H9 (cell line): ENCODE measurements at regions not wholly inside any gene's neighbourhood (a gene's known extent, or its start where the extent isn't known, plus 50 kb on each side); places are given as distances from the start of the nearest gene placed in this dataset.
A peak's percentile ranks its signal among the peaks of the same experiment; 100 is the strongest.

ENCODE experiments used
- DNase-seq: peaks from one replicate; pipeline ENCODE4 v3.0.0-alpha.2; 2017
- H2AFZ ChIP-seq: one replicate; pipeline ENCODE4 v1.6.1; 2013; ENCODE audit warnings: mild to moderate bottlenecking, low read length, control low read depth, moderate library complexity
- H2AK5ac ChIP-seq: 2 replicates; pipeline ENCODE4 v1.6.1; 2013; ENCODE audit warnings: low read length, control low read depth, mixed read lengths; ENCODE audit not compliant: insufficient read length
- H2BK120ac ChIP-seq: one replicate; pipeline ENCODE4 v1.6.1; 2013; ENCODE audit warnings: low read depth, mild to moderate bottlenecking, low read length, control low read depth, inconsistent platforms; ENCODE audit not compliant: poor library complexity, severe bottlenecking
- H2BK12ac ChIP-seq: 2 replicates; pipeline ENCODE4 v1.6.1; 2013; ENCODE audit warnings: low read length, control low read depth, mixed read lengths, low read depth; ENCODE audit not compliant: insufficient read length
- H2BK15ac ChIP-seq: 2 replicates; pipeline ENCODE4 v1.6.1; 2013; ENCODE audit warnings: low read depth, low read length, control low read depth
- H2BK20ac ChIP-seq: one replicate; pipeline ENCODE4 v1.6.1; 2013; ENCODE audit warnings: low read depth, mild to moderate bottlenecking, low read length, control low read depth, inconsistent platforms; ENCODE audit not compliant: poor library complexity, severe bottlenecking
- H2BK5ac ChIP-seq: 2 replicates; pipeline ENCODE4 v1.6.1; 2013; ENCODE audit warnings: low read length, control low read depth, mixed read lengths; ENCODE audit not compliant: insufficient read length
- H3K14ac ChIP-seq: 2 replicates; pipeline ENCODE4 v1.6.1; 2013; ENCODE audit warnings: low read length, control low read depth; ENCODE audit not compliant: insufficient read depth
- H3K18ac ChIP-seq: 2 replicates; pipeline ENCODE4 v1.6.1; 2013; ENCODE audit warnings: low read depth, mild to moderate bottlenecking, mixed read lengths, low read length, control low read depth; ENCODE audit not compliant: insufficient read length
- H3K23ac ChIP-seq: 2 replicates; pipeline ENCODE4 v1.6.1; 2013; ENCODE audit warnings: low read length, control low read depth, mixed read lengths, low read depth; ENCODE audit not compliant: insufficient read length
- H3K23me2 ChIP-seq: 2 replicates; pipeline ENCODE4 v1.6.1; 2013; ENCODE audit warnings: low read depth, mild to moderate bottlenecking, mixed read lengths, low read length, control low read depth; ENCODE audit not compliant: insufficient read length, poor library complexity, severe bottlenecking
- H3K27ac ChIP-seq: 2 replicates; pipeline ENCODE4 v1.5.1; 2013; ENCODE audit warnings: low read length, control low read depth, mixed read lengths, low read depth; ENCODE audit not compliant: insufficient read length
- H3K27me3 ChIP-seq: 2 replicates; pipeline ENCODE4 v1.6.1; 2013; ENCODE audit warnings: low read length, control low read depth, inconsistent platforms; ENCODE audit not compliant: insufficient read depth
- H3K4ac ChIP-seq: 2 replicates; pipeline ENCODE4 v1.6.1; 2013; ENCODE audit warnings: low read depth, mild to moderate bottlenecking, control low read depth, inconsistent platforms, low read length, moderate library complexity
- H3K4me1 ChIP-seq: 2 replicates; pipeline ENCODE4 v1.6.1; 2013; ENCODE audit warnings: low read length, control low read depth, inconsistent platforms; ENCODE audit not compliant: insufficient read depth
- H3K4me2 ChIP-seq: 2 replicates; pipeline ENCODE4 v1.6.1; 2013; ENCODE audit warnings: low read length, control low read depth, mixed read lengths; ENCODE audit not compliant: insufficient read length, insufficient read depth
- H3K56ac ChIP-seq: 2 replicates; pipeline ENCODE4 v1.6.1; 2013; ENCODE audit warnings: low read depth, mild to moderate bottlenecking, mixed read lengths, low read length, control low read depth; ENCODE audit not compliant: insufficient read length
- H3K79me1 ChIP-seq: 2 replicates; pipeline ENCODE4 v1.6.1; 2013; ENCODE audit warnings: low read depth, mild to moderate bottlenecking, moderate library complexity, low read length, control low read depth, inconsistent platforms; ENCODE audit not compliant: insufficient read depth, poor library complexity, severe bottlenecking
- H3K79me2 ChIP-seq: 2 replicates; pipeline ENCODE4 v1.6.1; 2013; ENCODE audit warnings: low read length, control low read depth, inconsistent platforms; ENCODE audit not compliant: insufficient read depth
- H3K9ac ChIP-seq: 2 replicates; pipeline ENCODE4 v1.6.1; 2013; ENCODE audit warnings: low read length, control low read depth, mixed read lengths; ENCODE audit not compliant: insufficient read length; ENCODE audit errors: extremely low read depth
- H3K9me3 ChIP-seq: one replicate; pipeline ENCODE4 v1.6.1; 2013; ENCODE audit warnings: low read depth, low read length, inconsistent platforms; ENCODE audit not compliant: control insufficient read depth
- H3T11ph ChIP-seq: one replicate; pipeline ENCODE4 v1.6.1; 2013; ENCODE audit warnings: mild to moderate bottlenecking, low read length, control low read depth, inconsistent platforms
- H4K20me1 ChIP-seq: one replicate; pipeline ENCODE4 v1.6.1; 2013; ENCODE audit not compliant: control insufficient read depth, insufficient read length, insufficient read depth
- H4K5ac ChIP-seq: 2 replicates; pipeline ENCODE4 v1.6.1; 2013; ENCODE audit warnings: low read depth, mild to moderate bottlenecking, mixed read lengths, low read length, control low read depth; ENCODE audit not compliant: insufficient read length
- H4K8ac ChIP-seq: replicated peaks from 2 replicates; pipeline ENCODE4 v1.6.1; 2013; ENCODE audit warnings: low read length, control low read depth, mixed read lengths, low read depth; ENCODE audit not compliant: insufficient read length
- H4K91ac ChIP-seq: 2 replicates; pipeline ENCODE4 v1.6.1; 2013; ENCODE audit warnings: low read depth, mild to moderate bottlenecking, moderate library complexity, mixed read lengths, low read length, control low read depth; ENCODE audit not compliant: insufficient read length
- H3K27ac Mint-ChIP-seq, 3 experiments: 2 replicates in 2 of 3; 3 replicates in 1 of 3; pipeline ENCODE4 v1.8.0; 2020 to 2021; ENCODE audit warnings: mixed read lengths in 3 of 3, mild to moderate bottlenecking in 1 of 3, moderate library complexity in 1 of 3
- H3K27me3 Mint-ChIP-seq: 2 replicates; pipeline ENCODE4 v1.8.0; 2021; ENCODE audit warnings: low read depth, mild to moderate bottlenecking, moderate library complexity, mixed read lengths
- H3K36me3 Mint-ChIP-seq, 3 experiments: 2 replicates in 2 of 3; 3 replicates in 1 of 3; pipeline ENCODE4 v1.8.0; 2020 to 2021; ENCODE audit warnings: low read depth in 3 of 3, mixed read lengths in 3 of 3; ENCODE audit not compliant: insufficient read depth in 1 of 3
- H3K4me1 Mint-ChIP-seq, 2 experiments: 2 replicates each; pipeline ENCODE4 v1.8.0; 2020; ENCODE audit warnings: mixed read lengths in 2 of 2
- H3K4me3 Mint-ChIP-seq, 2 experiments: 2 replicates in 1 of 2; 3 replicates in 1 of 2; pipeline ENCODE4 v1.8.0; 2020 to 2021; ENCODE audit warnings: mild to moderate bottlenecking in 2 of 2, mixed read lengths in 2 of 2, moderate library complexity in 1 of 2
- H3K9me3 Mint-ChIP-seq, 2 experiments: 2 replicates in 1 of 2; 3 replicates in 1 of 2; pipeline ENCODE4 v1.8.0; 2020; ENCODE audit warnings: mild to moderate bottlenecking in 2 of 2, mixed read lengths in 2 of 2, moderate library complexity in 1 of 2
- WGBS: extraction: QIAGEN DNeasy Blood & Tissue Kit; methylation state at CpG from one replicate; pipeline ENCODE4 v1.1.7; 2013; ENCODE audit warnings: missing lambda C conversion rate, low lambda C conversion rate, mixed read lengths; ENCODE audit not compliant: insufficient read length; ENCODE audit errors: extremely low coverage; 5-methylcytosine and 5-hydroxymethylcytosine counted together
- TF ChIP-seq, protein P1 (sequence below): fragments of 200-600 bp; sonication (generic); conservative IDR thresholded peaks from 3 replicates; pipeline ENCODE4 v1.8.0; 2021; ENCODE audit warnings: antibody characterized with exemption, mild to moderate bottlenecking

DNA sequence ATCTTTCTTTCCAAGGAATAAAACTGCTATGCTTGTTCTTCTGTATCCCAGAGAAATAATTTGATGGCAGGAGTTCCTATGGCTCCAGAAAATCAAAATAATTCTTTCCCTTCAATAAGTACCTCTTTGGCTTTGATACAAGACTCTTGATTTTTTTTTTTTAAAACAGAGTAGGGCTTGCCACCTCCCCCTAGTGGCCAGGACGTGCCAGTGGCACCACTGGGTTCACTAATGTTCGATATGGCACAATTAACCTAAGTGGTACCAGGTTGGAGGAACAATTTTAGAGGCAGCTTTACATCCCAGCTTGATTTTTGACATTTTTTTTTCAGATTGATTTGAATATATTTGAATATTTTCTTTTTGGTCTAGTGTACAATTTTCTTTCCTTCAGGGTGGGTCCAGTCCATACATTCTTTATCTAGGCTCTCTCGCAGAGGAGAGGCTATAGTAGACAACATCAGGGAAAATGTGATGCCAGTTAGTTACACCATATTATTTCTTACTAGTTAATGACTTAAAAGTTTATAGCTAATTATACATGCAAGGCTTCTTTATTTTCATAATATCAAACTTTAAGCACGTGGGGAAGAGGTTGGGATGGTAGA, 330.9 kb downstream of the S1PR1 start:
- H3K27me3 Mint-ChIP-seq = no peaks in the 10 kb centered on the region
- H2BK20ac ChIP-seq = no peak overlapping the region
- peaks cover 10 to 12% of the 10 kb centered on the region in 2 experiments; a peak in 4 of 5 replicates for H3K9me3 Mint-ChIP-seq
- no peak overlapping the region for H3T11ph ChIP-seq
- H3K56ac ChIP-seq = no peak overlapping the region
- TF ChIP-seq, protein P1, sequence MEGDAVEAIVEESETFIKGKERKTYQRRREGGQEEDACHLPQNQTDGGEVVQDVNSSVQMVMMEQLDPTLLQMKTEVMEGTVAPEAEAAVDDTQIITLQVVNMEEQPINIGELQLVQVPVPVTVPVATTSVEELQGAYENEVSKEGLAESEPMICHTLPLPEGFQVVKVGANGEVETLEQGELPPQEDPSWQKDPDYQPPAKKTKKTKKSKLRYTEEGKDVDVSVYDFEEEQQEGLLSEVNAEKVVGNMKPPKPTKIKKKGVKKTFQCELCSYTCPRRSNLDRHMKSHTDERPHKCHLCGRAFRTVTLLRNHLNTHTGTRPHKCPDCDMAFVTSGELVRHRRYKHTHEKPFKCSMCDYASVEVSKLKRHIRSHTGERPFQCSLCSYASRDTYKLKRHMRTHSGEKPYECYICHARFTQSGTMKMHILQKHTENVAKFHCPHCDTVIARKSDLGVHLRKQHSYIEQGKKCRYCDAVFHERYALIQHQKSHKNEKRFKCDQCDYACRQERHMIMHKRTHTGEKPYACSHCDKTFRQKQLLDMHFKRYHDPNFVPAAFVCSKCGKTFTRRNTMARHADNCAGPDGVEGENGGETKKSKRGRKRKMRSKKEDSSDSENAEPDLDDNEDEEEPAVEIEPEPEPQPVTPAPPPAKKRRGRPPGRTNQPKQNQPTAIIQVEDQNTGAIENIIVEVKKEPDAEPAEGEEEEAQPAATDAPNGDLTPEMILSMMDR = peak; percentile 93
- H2AFZ ChIP-seq = no peak overlapping the region
- H4K8ac ChIP-seq = no peak overlapping the region
- no peak overlapping the region for H2BK12ac ChIP-seq
- no peak overlapping the region for H3K18ac ChIP-seq
- H4K91ac ChIP-seq = no peak overlapping the region
- peak; percentile 36 for DNase-seq
- whole genome bisulfite sequencing = no CpG with 5 or more reads among the region's 4 CpGs
- peaks cover 2 to 9% (median 7%) of the 10 kb centered on the region in 3 experiments; a peak in 5 of 7 replicates for H3K36me3 Mint-ChIP-seq
- no peaks in the 10 kb centered on the region for H3K23me2 ChIP-seq
- no peak overlapping the region for H3K23ac ChIP-seq
- no peak overlapping the region for H2BK120ac ChIP-seq
- H2BK15ac ChIP-seq = no peak overlapping the region
- no peak overlapping the region for H3K27ac Mint-ChIP-seq
- no peak overlapping the region for H4K5ac ChIP-seq
- H3K4me2 ChIP-seq = no peak overlapping the region
- no peak overlapping the region for H3K27ac ChIP-seq
- no peak overlapping the region for H3K4me3 Mint-ChIP-seq
- no peaks in the 10 kb centered on the region for H3K4me1 ChIP-seq
- no peak overlapping the region for H3K4ac ChIP-seq
- H2AK5ac ChIP-seq = no peak overlapping the region
- H3K4me1 Mint-ChIP-seq = no peaks in the 10 kb centered on the region; a peak in 1 of 4 replicates
- no peaks in the 10 kb centered on the region for H3K27me3 ChIP-seq
- no peaks in the 10 kb centered on the region for H4K20me1 ChIP-seq
- no peaks in the 10 kb centered on the region for H3K9me3 ChIP-seq
- no peaks in the 10 kb centered on the region for H3K79me1 ChIP-seq
- no peak overlapping the region for H2BK5ac ChIP-seq
- no peak overlapping the region for H3K14ac ChIP-seq
- H3K79me2 ChIP-seq = no peaks in the 10 kb centered on the region
- H3K9ac ChIP-seq = no peak overlapping the region
